HepG2 (cell line): ENCODE measurements at regions not wholly inside any gene's neighbourhood (a gene's known extent, or its start where the extent isn't known, plus 50 kb on each side); places are given as distances from the start of the nearest gene placed in this dataset.

Source experiments
- ELF1 ChIP-seq: sonication (generic); formaldehyde crosslinking; IDR thresholded peaks from 2 replicates; pipeline ENCODE4 v1.4.0; 2020; ENCODE audit warnings: missing genetic modification reagents
- FOXM1 ChIP-seq: sonication (generic); formaldehyde crosslinking; IDR thresholded peaks from 2 replicates; pipeline ENCODE4 v1.5.0; 2020; ENCODE audit warnings: missing genetic modification reagents
- HNF4G ChIP-seq, 2 experiments: sonication (generic) in 1 of 2; formaldehyde crosslinking in 1 of 2; IDR thresholded peaks; 2 replicates each; pipeline versions ENCODE4 v1.4.0 to v1.6.1; 2011 to 2020; ENCODE audit warnings: borderline replicate concordance in 2 of 2, low read depth in 2 of 2, mild to moderate bottlenecking in 2 of 2, low read length in 1 of 2, missing genetic modification reagents in 1 of 2, moderate library complexity in 1 of 2
- NFE2L2 ChIP-seq: fragments of 150-350 bp; IDR thresholded peaks from 2 replicates; pipeline ENCODE4 v1.6.1; 2014; ENCODE audit warnings: low read length
- ONECUT2 ChIP-seq: sonication (generic); formaldehyde crosslinking; IDR thresholded peaks from 2 replicates; pipeline ENCODE4 v1.4.0; 2020; ENCODE audit warnings: missing genetic modification reagents
- POLR2A ChIP-seq, 2 experiments: IDR thresholded peaks; 2 replicates each; pipeline ENCODE4 v1.6.1; 2011; ENCODE audit warnings: low read depth in 2 of 2, low read length in 2 of 2, mild to moderate bottlenecking in 1 of 2, moderate library complexity in 1 of 2; ENCODE audit not compliant: insufficient read depth in 1 of 2
- RBM39 ChIP-seq: fragments of 200-400 bp; formaldehyde crosslinking; IDR thresholded peaks from one replicate; pipeline ENCODE4 v1.6.1; 2018; ENCODE audit warnings: antibody characterized with exemption, mild to moderate bottlenecking, low read depth, low read length; ENCODE audit not compliant: poor library complexity, severe bottlenecking
- SMARCC2 ChIP-seq: fragments of 450-650 bp; IDR thresholded peaks from 2 replicates; pipeline ENCODE4 v1.6.1; 2017; ENCODE audit warnings: antibody characterized with exemption, mild to moderate bottlenecking
- SRF ChIP-seq: IDR thresholded peaks from 2 replicates; pipeline ENCODE4 v1.6.1; 2011; ENCODE audit warnings: mild to moderate bottlenecking, low read depth, low read length, moderate library complexity
- ZBTB38 ChIP-seq: sonication (generic); formaldehyde crosslinking; IDR thresholded peaks from 2 replicates; pipeline ENCODE4 v1.5.1; 2020; ENCODE audit warnings: mild to moderate bottlenecking, missing genetic modification reagents
- TF ChIP-seq, protein P1 (sequence below): sonication (generic); formaldehyde crosslinking; IDR thresholded peaks from 2 replicates; pipeline ENCODE4 v1.5.0; 2020; ENCODE audit warnings: mild to moderate bottlenecking, missing genetic modification reagents, moderate library complexity
- TF ChIP-seq, protein P2 (sequence below): sonication (generic); formaldehyde crosslinking; IDR thresholded peaks from 2 replicates; pipeline ENCODE4 v1.4.0; 2020; ENCODE audit warnings: mild to moderate bottlenecking, low read depth, missing genetic modification reagents
- TF ChIP-seq, protein P3 (sequence below): sonication (generic); formaldehyde crosslinking; IDR thresholded peaks from 2 replicates; pipeline ENCODE4 v1.8.0; 2022; ENCODE audit warnings: low read depth, missing genetic modification reagents

DNA sequence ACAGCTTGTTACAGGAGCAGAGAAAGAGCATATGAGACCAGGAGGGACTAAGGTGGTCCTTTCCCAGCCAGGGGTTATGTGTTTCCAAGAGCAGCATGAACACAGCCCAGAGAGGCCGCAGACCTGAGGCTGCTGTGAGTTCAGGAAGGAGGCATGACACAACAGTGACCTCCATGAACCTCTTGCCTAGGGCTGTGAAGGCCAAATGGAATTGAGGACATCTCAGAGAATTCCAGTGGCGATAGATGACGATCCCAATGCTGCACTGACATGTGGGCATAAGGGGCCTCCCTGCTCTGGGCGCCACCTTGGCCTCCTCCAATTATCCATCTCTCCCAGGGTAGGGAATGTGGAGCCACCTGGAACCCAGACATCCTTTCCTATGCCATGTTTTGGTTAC lies 79.9 kb upstream of the FUCA2 start:
- TF ChIP-seq HNF4G (IDR thresholded peaks at IDR 0.05; ENCODE audit: borderline replicate concordance, low read depth, low read length) (no peak), HNF4G (CRISPR knock-in tag; IDR thresholded peaks at IDR 0.05; ENCODE audit: borderline replicate concordance, low read depth) (no peak), POLR2A (IDR thresholded peaks at IDR 0.05; ENCODE audit: insufficient read depth in 1 of 2, low read depth in 2 of 2, low read length in 2 of 2) (no peak), NFE2L2 (no peak), SMARCC2 (no peak), ONECUT2 (CRISPR knock-in tag) (no peak), FOXM1 (CRISPR knock-in tag) (no peak), SRF (no peak), RBM39 (no peak), ZBTB38 (CRISPR knock-in tag) (no peak), ELF1 (CRISPR knock-in tag) (no peak)
- TF ChIP-seq, protein P1, sequence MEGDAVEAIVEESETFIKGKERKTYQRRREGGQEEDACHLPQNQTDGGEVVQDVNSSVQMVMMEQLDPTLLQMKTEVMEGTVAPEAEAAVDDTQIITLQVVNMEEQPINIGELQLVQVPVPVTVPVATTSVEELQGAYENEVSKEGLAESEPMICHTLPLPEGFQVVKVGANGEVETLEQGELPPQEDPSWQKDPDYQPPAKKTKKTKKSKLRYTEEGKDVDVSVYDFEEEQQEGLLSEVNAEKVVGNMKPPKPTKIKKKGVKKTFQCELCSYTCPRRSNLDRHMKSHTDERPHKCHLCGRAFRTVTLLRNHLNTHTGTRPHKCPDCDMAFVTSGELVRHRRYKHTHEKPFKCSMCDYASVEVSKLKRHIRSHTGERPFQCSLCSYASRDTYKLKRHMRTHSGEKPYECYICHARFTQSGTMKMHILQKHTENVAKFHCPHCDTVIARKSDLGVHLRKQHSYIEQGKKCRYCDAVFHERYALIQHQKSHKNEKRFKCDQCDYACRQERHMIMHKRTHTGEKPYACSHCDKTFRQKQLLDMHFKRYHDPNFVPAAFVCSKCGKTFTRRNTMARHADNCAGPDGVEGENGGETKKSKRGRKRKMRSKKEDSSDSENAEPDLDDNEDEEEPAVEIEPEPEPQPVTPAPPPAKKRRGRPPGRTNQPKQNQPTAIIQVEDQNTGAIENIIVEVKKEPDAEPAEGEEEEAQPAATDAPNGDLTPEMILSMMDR (CRISPR knock-in tag), result no peak
- TF ChIP-seq, protein P2, sequence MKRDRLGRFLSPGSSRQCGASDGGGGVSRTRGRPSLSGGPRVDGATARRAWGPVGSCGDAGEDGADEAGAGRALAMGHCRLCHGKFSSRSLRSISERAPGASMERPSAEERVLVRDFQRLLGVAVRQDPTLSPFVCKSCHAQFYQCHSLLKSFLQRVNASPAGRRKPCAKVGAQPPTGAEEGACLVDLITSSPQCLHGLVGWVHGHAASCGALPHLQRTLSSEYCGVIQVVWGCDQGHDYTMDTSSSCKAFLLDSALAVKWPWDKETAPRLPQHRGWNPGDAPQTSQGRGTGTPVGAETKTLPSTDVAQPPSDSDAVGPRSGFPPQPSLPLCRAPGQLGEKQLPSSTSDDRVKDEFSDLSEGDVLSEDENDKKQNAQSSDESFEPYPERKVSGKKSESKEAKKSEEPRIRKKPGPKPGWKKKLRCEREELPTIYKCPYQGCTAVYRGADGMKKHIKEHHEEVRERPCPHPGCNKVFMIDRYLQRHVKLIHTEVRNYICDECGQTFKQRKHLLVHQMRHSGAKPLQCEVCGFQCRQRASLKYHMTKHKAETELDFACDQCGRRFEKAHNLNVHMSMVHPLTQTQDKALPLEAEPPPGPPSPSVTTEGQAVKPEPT (CRISPR knock-in tag), result no peak
- TF ChIP-seq, protein P3, sequence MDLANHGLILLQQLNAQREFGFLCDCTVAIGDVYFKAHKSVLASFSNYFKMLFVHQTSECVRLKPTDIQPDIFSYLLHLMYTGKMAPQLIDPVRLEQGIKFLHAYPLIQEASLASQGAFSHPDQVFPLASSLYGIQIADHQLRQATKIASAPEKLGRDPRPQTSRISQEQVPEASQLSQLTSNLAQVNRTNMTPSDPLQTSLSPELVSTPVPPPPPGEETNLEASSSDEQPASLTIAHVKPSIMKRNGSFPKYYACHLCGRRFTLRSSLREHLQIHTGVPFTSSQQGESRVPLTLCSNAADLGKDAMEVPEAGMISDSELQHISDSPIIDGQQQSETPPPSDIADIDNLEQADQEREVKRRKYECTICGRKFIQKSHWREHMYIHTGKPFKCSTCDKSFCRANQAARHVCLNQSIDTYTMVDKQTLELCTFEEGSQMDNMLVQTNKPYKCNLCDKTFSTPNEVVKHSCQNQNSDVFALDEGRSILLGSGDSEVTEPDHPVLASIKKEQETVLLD (CRISPR knock-in tag), result no peak
